Right renal pelvis (tissue), 4 donors: ENCODE measurements at regions not wholly inside any gene's neighbourhood (a gene's known extent, or its start where the extent isn't known, plus 50 kb on each side); places are given as distances from the start of the nearest gene placed in this dataset.

Experiments used
- DNase-seq, 4 donors: peaks; one replicate each; pipeline ENCODE4 v3.0.0-alpha.2; 2013; ENCODE audit warnings: low read depth in 4 of 4, low spot score in 3 of 4, missing footprints in 1 of 4

DNA sequence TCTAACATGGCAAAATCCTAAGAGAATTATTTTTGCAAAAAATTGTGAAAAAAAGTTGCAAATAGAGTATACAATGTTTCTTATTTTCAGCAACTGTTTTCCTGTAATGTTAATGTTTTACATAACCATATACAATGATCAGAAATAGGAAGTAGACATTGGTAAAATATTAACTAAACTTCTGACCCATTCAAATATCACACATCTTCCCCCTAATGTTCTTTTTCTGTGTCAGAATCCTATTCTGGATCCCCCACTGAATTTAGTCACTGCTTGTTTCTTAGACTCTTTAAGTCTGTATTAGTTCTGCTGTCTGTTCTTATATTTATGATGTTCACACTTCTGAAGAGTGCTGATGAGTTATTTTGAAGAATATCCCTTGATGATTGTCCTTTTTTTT lies 62.0 kb downstream of the HFE start:
- DNase-seq = no peak

DNA sequence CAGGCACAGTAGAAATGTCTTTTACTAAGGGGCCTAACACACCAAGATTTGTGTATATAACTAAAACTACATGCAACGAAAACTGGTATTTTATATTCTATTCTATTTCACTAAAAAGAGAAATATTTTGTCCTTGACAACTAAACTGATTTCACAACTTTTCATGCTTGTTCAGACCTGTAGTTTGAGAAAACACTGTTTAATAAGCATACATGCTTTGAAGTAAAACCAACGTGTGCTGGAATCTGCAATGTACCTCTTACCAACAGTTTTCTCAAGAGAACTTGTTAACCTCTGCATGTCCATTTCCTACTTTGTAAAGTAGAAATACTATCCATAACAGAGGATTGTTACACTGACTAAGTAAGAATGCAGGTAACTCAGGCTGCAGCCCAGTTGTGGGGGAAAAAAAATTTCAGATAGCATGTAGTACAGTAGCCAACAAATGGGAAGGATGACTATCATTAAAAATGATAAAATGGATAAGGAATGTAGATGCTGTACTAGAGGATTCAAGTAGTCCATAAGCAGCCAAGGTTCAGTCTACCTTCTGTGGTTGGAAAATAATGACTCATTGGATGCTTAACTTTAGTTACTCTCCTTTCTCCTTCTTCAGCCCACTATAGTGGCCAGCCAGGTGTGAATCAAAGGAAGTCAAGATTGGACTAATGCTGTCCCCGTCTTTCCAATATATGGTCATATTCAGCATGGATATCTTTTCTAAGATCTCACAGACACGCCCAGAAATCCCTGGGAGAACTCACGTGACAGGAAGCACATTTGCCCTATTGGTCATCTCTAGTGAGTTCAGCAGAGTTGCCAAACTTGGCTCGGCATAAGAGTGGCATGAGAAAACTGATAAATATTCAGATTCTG lies 65.2 kb downstream of the HFE start:
- DNase-seq = no peak

DNA sequence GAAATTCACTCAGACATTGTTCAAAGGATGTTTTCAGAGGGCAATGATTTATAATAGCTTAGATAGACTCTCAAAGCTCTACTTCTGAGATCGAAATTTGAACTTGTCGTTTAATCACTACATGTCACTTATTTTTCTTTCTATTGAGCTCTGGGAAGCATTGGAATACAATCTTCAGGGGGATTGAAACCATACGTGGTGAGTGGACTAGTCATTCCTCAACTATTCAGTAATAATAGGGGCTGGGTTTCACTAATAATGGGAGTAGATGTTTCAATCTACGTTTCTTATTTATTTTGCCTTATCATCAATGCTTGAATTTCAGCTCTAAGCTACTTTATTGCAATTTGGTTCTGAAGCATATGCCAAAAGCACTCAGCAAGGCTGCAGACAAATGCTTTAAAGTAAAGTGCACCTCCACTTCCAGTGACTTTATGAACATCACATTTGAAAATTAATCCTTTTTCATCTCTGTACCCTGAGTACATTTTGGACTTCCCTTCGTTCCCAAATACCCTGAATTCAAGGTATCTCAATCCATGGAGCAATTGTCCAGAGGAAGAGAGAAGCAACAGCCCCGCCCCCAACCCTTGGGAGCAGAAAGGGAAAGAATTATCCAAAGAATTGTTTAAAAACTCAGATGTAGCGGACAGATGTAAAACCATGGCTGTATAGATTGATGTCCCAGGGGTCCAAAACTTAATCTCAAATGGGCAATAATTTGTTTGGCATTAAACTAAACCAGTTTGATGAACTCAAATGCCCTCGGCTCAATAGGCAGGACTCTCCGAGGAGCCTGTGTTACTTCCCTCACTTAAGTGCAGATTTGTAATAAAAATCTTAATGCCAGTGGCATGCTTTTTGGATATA lies 68.1 kb downstream of the HFE start:
- DNase-seq = peak in 2 of 4 donors; percentile 35 to 44

DNA sequence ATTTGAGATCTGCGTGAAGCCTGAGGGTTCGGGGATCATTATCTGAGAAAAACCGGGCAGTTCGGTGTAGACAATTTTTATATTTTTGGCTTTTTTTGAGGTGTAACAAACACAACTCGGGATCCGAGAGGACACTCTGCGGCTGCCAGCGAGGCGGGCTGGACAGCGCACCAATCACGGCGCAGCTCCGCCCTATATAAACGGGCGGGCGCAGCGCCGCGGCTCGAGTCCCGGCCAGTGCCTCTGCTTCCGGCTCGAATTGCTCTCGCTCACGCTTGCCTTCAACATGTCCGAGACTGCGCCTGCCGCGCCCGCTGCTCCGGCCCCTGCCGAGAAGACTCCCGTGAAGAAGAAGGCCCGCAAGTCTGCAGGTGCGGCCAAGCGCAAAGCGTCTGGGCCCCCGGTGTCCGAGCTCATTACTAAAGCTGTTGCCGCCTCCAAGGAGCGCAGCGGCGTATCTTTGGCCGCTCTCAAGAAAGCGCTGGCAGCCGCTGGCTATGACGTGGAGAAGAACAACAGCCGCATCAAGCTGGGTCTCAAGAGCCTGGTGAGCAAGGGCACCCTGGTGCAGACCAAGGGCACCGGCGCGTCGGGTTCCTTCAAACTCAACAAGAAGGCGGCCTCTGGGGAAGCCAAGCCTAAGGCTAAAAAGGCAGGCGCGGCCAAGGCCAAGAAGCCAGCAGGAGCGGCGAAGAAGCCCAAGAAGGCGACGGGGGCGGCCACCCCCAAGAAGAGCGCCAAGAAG lies 69.0 kb downstream of the HFE start:
- peak in 2 of 4 donors; percentile 92 to 97 for DNase-seq

DNA sequence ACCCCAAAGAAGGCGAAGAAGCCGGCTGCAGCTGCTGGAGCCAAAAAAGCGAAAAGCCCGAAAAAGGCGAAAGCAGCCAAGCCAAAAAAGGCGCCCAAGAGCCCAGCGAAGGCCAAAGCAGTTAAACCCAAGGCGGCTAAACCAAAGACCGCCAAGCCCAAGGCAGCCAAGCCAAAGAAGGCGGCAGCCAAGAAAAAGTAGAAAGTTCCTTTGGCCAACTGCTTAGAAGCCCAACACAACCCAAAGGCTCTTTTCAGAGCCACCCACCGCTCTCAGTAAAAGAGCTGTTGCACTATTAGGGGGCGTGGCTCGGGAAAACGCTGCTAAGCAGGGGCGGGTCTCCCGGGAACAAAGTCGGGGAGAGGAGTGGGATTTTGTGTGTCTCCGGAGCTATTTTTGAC lies 69.6 kb downstream of the HFE start:
- peak in 1 of 4 donors; percentile 49 for DNase-seq

DNA sequence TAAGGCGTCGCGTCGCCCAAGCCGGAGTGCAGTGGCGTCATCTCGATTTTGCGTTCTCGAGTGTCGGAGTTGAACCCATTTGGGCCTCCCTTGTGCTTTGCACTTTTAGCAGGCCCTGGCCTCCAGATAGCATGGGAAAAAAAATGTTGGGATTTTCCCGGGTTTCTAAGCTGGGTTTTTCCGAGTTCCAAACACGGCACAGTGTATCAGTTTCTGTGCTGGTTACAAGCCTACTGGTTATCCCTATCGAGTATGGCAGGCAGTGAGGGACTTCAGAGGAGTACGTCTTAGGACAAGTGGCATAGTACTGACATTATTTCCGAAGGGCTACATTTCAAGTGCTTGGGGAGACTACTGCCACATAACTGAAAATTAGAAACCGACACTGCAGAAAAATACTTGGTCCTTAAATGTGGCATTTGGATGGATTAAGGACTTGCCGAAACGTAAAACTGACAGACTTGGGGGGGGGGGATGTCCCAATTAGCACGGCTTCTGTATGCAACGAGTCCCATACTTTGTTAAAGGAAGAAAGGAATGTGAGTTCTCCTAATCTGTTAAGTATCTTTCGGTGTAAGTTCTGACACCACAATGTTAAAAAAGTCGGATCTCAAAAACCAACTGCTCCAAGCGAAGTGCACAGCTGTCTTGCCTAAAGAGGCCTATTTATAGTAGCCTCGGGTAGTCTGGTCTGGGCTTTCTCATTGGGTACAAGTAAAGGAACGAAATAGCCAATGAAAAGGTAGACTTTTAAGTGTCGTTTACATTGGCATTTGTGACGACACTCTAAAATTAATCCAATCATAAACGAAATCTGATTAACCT lies 70.2 kb downstream of the HFE start:
- peak; percentile 92 to 98 (median 96) for DNase-seq

DNA sequence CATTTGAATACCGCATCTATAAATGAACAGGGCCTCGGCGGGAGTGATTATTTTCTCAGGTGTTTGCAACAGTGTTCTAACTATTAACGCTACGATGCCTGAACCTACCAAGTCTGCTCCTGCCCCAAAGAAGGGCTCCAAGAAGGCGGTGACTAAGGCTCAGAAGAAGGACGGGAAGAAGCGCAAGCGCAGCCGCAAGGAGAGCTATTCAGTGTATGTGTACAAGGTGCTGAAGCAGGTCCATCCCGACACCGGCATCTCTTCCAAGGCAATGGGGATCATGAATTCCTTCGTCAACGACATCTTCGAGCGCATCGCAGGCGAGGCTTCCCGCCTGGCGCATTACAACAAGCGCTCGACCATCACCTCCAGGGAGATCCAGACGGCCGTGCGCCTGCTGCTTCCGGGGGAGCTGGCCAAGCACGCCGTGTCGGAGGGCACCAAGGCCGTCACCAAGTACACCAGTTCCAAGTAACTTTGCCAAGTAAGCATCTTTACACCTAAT lies 70.9 kb downstream of the HFE start:
- no peak for DNase-seq

DNA sequence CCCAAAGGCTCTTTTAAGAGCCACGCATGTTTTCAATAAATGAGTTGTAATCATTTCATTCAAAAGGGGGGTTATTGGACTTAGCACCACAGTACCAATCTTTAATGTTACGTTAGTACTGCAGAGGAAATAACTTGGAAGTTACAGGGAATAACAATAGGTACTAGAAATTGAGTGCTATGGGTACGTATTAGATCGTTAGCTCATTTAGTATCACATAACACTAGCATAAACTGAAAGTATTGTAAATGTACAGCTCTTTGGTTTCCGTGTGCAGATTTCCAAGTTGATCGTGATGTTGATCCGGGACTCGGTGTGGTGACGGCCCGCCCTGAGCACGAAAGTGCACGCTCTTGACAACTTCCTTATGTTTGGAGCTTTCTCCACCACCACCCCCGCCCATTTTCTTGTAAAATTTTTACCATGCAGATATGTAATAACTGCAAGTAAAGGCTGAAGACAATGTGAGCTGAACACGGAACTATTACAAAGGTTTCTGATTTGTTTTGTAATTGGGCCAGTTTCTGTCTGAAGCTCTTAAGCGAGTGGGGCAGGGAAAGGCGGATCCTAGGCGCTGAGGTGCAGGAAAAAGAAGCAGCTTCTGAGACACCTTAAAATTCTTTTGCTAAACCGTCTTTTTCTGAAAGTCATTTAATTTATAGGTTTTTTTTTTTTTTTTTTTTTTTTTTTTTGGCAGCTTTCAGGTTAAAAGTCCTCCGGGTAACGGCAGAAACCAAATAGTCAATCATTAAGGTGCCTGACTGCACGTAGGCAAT lies 71.5 kb downstream of the HFE start:
- DNase-seq = peak in 1 of 4 donors; percentile 57

DNA sequence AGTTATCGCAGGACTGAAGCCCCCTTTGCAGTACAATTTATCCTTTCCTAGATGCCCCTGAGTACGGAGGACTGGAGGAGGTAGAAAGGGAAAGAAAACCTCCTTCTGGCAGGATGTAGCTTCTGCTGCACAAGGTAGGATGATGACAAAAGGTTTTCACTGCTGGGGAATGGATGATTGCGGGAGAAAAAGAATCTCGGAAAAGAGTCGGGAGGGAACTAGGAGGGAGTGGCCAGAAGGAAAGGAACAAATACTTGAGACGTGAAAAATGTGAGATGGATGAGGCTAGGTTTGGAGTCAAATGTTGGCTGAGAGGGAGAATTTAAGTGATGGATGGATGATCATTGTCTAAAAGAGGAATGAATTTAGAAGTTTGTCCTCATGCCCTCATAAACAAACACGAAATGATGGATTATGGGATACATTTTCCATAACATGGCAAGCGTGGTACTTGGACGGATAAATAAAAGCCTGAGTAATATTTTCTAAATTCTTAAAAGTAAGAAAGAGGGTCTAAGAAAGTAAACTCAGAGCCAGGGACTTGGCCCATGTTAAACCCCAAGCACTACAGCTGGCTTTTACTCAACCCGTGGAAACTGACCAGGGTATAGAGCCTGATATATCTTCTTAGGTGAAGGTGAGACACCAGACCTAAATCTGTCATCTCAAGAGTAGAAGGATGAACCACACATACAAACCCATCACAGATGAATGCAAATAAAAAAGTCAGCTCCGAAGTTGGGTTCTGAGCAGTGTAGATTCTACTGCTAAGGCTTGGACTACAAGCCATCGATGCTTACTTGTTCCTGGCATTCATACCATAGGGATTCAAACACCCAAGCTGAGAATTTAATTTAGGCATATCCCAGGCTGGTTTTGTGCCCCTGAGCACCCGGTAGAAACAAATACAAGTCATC lies 72.4 kb downstream of the HFE start:
- peak in 1 of 4 donors; percentile 52 for DNase-seq

DNA sequence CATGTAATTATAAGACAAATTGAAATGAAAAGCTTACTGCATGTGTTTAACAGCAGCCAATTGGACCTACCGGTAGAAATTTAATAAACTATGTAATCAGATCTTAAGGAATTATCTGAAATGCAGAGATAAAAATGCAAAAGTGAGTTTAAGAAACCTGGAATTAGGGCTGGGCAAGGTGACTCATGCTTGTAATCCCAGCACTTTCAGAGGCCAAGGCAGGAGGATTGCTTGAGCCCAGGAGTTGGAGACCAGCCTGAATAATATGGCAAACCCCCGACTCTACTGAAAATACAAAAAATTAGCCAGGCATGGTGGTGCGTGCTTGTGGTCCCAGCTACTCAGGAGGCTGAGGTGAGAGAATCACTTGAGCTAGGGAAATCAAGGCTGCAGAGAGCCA lies 74.1 kb downstream of the HFE start:
- no peak for DNase-seq

DNA sequence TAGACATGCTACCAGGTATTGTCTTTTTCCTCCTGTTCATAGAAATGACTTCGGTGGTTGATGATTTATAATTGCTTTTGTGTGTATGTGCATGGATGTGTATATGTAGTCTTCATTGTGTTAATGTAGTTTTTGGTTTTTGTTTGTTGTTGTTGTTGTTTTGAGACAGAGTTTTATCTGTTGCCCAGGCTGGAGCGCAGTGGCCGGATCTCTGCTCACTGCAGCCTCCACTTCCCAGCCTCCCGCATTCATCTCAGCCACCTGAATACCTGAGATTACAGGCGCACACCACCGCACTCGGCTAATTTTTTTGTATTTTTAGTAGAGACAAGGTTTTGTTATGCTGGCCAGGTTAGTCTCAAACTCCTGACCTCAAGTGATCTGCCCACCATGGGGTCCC lies 75.2 kb downstream of the HFE start:
- no peak for DNase-seq

DNA sequence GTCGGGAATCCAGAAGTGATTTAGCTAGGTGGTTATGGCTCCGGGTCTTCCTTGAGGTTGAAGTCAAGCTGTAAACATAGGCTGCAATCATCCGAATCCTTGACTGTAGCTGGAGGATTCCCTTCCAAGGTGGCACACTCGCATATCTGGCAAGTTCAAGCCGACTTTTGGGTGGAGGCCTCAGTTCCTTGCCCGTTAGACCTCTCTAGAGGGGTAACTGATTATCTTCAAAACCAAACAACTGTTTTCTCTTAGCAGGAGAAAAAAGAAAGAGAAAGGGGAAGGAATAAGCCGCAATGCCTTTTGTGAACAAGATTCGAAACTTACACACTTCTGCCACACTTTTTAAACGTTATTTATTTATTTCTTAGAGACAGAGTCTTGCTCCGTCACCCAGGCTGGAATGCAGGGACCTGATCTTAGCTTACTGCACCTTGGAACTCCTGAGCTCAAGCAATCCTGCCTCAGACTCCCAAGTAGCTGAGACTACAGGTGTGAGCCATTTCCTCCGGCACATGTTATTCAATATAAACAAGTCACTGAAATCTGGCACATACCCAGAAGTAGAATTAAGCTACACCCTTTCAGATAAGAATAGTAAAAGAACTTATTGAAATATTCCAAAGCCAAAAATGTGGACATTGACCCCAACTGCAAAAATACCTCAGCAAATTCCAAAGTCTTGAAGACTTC lies 76.3 kb downstream of the HFE start:
- no peak for DNase-seq

DNA sequence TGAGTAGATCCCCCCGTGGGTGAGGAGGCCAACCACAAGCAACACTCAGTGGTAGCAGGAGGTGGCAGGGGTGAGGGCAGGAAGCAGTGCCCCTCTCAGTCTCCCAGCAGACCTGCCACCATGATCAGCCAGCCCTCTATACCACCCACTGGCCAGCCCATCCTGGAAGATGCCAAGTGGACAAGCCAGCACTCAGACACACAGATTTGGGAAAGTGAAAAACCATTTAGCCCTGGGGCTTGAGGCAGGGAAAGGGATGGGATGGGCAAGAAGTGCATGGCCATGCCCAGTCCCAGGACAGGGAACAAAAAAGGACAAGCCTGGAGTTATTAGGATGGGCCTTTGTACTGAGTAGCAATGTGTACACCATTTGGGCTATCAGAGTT lies 76.9 kb downstream of the HFE start:
- no peak for DNase-seq

DNA sequence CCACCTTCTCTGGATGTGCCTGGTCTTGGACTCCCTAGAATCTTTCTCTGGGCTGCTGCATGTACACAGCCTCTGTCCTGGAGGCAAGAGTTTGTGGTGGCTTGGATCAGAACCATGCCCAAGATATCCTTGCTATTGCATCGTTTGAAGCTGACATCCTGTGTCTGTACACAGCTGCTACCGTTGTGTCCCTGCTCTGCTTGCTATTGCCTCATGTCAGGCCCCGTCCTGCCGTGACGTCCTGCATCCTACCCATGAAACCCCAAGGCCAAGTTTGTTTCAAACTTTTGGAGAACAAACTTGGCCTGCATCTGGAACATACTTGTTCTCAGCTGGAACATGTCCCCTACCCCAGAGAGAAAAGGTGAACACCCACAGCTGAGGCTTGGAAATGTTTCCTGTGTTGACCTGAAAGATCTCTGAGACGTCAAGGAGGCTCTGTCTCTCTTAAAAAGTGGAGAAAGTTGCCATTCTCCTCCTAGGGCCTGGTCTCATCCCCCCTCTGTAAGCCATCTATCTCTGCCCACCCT lies 78.1 kb downstream of the HFE start:
- no peak for DNase-seq

DNA sequence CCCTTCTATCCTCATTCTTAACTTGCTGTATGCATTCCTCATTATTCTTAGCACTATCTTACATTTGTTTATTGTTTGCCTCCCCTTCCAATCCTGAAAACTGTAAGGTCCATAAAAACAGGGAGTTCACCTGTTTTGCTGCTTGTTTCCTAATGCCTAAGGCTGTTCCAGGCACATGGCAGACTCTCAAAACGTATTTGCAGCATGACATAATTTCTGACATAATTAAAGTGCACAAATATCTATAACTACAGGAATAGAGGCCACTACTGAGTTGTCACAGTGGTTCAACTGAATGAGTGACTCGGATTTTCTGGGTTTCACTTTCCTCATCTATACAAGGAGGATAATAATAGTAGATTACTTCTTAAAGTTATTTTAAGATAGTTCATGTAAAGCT lies 83.0 kb downstream of the HFE start:
- DNase-seq = no peak

DNA sequence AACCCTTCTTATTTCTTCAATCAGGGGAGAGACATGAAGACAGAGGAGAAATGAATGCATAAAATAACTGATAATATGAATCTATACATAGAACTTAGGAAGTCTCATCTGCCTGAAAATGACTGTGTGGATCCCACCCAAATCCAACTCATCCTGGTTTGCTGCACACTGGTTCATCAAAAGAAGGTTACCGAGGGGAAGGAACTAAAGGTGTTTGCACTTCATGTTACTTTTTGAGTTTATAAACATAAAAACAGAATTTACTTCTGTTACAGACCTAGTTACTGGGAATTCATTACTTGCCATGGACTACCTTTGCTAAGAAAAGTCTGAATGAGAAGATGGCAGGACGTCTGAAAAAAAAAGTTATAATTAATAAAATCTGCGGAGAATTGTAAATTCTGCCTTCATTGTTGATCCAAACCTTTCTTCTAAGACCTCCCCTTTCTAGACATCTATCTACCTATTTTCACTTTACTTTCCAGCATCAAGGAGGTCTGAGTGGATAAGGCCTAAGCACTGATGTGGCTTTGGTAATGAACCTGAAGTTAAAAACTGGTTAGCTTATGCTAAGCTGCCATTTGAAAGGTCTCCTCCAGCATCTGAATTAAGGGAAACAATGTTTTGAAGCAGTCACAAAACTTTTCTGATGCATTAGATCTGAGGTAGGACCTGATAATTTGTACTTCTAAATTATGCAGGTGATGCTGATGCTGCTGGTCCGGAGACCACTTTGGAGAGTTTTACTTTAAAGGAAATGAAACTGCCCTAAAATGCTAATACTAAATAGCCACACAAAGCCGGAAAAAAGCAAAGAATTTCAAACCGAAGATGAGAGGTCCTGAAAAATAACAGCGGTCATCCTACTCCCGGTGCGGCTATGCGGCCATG lies 84.0 kb downstream of the HFE start:
- DNase-seq = no peak
